Naive thymus-derived CD4-positive, alpha-beta T cell (primary cell): ENCODE measurements at regions not wholly inside any gene's neighbourhood (a gene's known extent, or its start where the extent isn't known, plus 50 kb on each side); places are given as distances from the start of the nearest gene placed in this dataset.

Experiments used
- ATAC-seq: fragments of 150-1000 bp; cut with Tn5 transposase; 2 replicates; pipeline ENCODE4 v1.10.0; 2021; ENCODE audit warnings: mild to moderate bottlenecking, moderate library complexity
- CTCF ChIA-PET: fragments of 350-600 bp; sonication (Branson Sonifier 250); formaldehyde crosslinking; loops from one replicate; lab custom pipeline; 2021; ENCODE audit warnings: antibody characterized with exemption; lab: Charles Lee
- POLR2A ChIA-PET: fragments of 350-600 bp; sonication (Branson Sonifier 250); formaldehyde crosslinking; loops from one replicate; lab custom pipeline; 2021; ENCODE audit warnings: antibody characterized with exemption, inconsistent platforms; lab: Charles Lee
- DNase-seq, 9 donors: peaks; one replicate each; pipeline versions ENCODE4 v3.0.0 to v3.0.0-alpha.2; 2020 to 2022; ENCODE audit warnings: mixed read lengths in 1 of 9
- H3K27ac ChIP-seq: one replicate; pipeline ENCODE4 v1.7.0; 2013; ENCODE audit warnings: mild to moderate bottlenecking, low read depth, low read length, moderate library complexity
- H3K27me3 ChIP-seq, 2 donors: one replicate each; pipeline ENCODE4 v1.7.0; 2013; ENCODE audit warnings: low read length in 2 of 2, mild to moderate bottlenecking in 2 of 2, moderate library complexity in 2 of 2; ENCODE audit not compliant: control insufficient read depth in 2 of 2, insufficient read depth in 2 of 2
- H3K36me3 ChIP-seq, 3 experiments: 1 replicate in 2 of 3; 2 replicates in 1 of 3; pipeline ENCODE4 v1.7.0; 2013; ENCODE audit warnings: low read length in 3 of 3, mild to moderate bottlenecking in 3 of 3, moderate library complexity in 1 of 3; ENCODE audit not compliant: insufficient read depth in 3 of 3, control insufficient read depth in 2 of 3
- H3K4me1 ChIP-seq, 2 donors: one replicate each; pipeline ENCODE4 v1.7.0; 2013; ENCODE audit warnings: low read length in 2 of 2, mild to moderate bottlenecking in 2 of 2, moderate library complexity in 1 of 2; ENCODE audit not compliant: control insufficient read depth in 2 of 2, insufficient read depth in 2 of 2
- H3K4me3 ChIP-seq: 2 replicates; pipeline ENCODE4 v1.7.0; 2013; ENCODE audit warnings: mild to moderate bottlenecking, low read length
- H3K9me3 ChIP-seq, 3 experiments: 1 replicate in 2 of 3; 2 replicates in 1 of 3; pipeline ENCODE4 v1.7.0; 2013; ENCODE audit warnings: low read length in 3 of 3; ENCODE audit not compliant: control insufficient read depth in 2 of 3
- H3K27ac Mint-ChIP-seq, 9 donors: one replicate each; pipeline ENCODE4 v1.8.0; 2020 to 2022; ENCODE audit warnings: mixed read lengths in 9 of 9, mild to moderate bottlenecking in 8 of 9, moderate library complexity in 5 of 9, inconsistent platforms in 2 of 9
- H3K27me3 Mint-ChIP-seq, 5 donors: one replicate each; pipeline ENCODE4 v1.8.0; 2021 to 2022; ENCODE audit warnings: mixed read lengths in 5 of 5, mild to moderate bottlenecking in 1 of 5
- H3K36me3 Mint-ChIP-seq, 5 donors: one replicate each; pipeline ENCODE4 v1.8.0; 2020 to 2022; ENCODE audit warnings: mixed read lengths in 5 of 5, mild to moderate bottlenecking in 3 of 5, inconsistent platforms in 1 of 5
- H3K4me1 Mint-ChIP-seq, 7 donors: one replicate each; pipeline ENCODE4 v1.8.0; 2020 to 2022; ENCODE audit warnings: mixed read lengths in 7 of 7, mild to moderate bottlenecking in 3 of 7, inconsistent platforms in 1 of 7
- H3K4me3 Mint-ChIP-seq, 10 donors: one replicate each; pipeline ENCODE4 v1.8.0; 2020 to 2022; ENCODE audit warnings: mild to moderate bottlenecking in 10 of 10, mixed read lengths in 10 of 10, moderate library complexity in 6 of 10, inconsistent platforms in 2 of 10
- H3K9me3 Mint-ChIP-seq, 11 donors: one replicate each; pipeline ENCODE4 v1.8.0; 2020 to 2022; ENCODE audit warnings: mixed read lengths in 11 of 11, mild to moderate bottlenecking in 4 of 11, inconsistent platforms in 1 of 11, moderate library complexity in 1 of 11
- intact Hi-C, 2 donors: fragments of 100-400 bp; cut with micrococcal nuclease; formaldehyde crosslinking; loops; one replicate each; pipeline ENCODE4 v1.15.1; 2023

DNA sequence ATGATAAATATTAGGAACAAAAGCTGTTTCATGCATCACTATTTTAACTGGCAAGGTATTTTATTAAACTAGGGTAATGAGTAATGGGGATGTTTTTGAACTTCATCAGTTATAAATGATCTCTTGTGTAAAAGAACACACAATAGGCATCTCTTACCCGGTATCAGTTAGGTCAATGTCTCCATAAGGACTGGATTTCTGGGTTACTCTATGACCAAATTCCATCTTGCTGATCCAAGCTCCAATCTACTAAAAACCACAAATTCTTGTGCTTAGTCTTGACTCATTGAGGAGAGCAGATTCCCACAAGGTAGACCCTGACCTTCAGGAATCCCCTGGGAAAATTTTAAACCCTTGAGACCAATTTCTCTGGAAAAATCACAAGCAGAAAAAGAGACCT, 1167.7 kb downstream of the XPNPEP1 start:
- H3K4me3 Mint-ChIP-seq = no peak overlapping the region
- intact Hi-C loops = no loop called here
- CTCF ChIA-PET = no interaction called here

DNA sequence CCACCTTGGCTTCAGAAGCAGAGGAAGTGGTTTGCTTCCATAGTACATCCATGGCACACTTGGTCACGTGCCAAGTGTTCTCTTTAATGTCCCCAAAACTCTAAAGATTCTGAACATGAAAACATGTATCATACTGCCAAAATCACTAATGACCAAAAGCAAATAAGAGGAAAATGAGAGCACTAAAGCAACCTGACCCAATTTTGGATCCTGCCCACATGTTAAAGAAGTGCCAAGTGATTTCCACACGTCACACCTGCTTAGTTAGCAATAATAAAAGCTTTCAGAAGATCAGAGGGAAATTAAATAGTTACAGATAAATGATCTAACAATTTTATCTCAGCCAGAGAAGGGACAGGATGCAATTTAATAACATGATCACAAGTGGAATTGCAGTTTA, 1170.0 kb downstream of the XPNPEP1 start:
- no peaks in the 10 kb centered on the region for H3K36me3 ChIP-seq
- H3K4me3 ChIP-seq = no peak overlapping the region
- H3K36me3 Mint-ChIP-seq = no peaks in the 10 kb centered on the region
- H3K9me3 ChIP-seq = no peaks in the 10 kb centered on the region
- peaks cover 0 to 7% (median 2%) of the 10 kb centered on the region in 11 donors for H3K9me3 Mint-ChIP-seq
- no peak overlapping the region for H3K4me3 Mint-ChIP-seq
- H3K4me1 ChIP-seq = no peaks in the 10 kb centered on the region
- intact Hi-C loops = no loop called here
- ATAC-seq (no peak), DNase-seq (no peak)
- no peaks in the 10 kb centered on the region for H3K27me3 Mint-ChIP-seq
- ChIA-PET POLR2A (no interaction called here), CTCF (no interaction called here)
- H3K27me3 ChIP-seq = no peaks in the 10 kb centered on the region
- H3K4me1 Mint-ChIP-seq = no peaks in the 10 kb centered on the region
- H3K27ac ChIP-seq = no peak overlapping the region
- no peak overlapping the region for H3K27ac Mint-ChIP-seq

More for the DNA sequence above, 1167.7 kb downstream of the XPNPEP1 start:
- no peak for ATAC-seq
- Mint-ChIP-seq H3K4me1 (no peaks in the 10 kb centered on the region), H3K36me3 (no peaks in the 10 kb centered on the region), H3K9me3 (peaks cover 0 to 10% (median 3%) of the 10 kb centered on the region in 11 donors), H3K27ac (no peak overlapping the region), H3K27me3 (no peaks in the 10 kb centered on the region)
- Histone ChIP-seq H3K9me3 (no peaks in the 10 kb centered on the region), H3K27ac (no peak overlapping the region), H3K27me3 (no peaks in the 10 kb centered on the region), H3K4me3 (no peak overlapping the region), H3K36me3 (no peaks in the 10 kb centered on the region), H3K4me1 (no peaks in the 10 kb centered on the region)
- DNase-seq = no peak
- POLR2A ChIA-PET = no interaction called here

DNA sequence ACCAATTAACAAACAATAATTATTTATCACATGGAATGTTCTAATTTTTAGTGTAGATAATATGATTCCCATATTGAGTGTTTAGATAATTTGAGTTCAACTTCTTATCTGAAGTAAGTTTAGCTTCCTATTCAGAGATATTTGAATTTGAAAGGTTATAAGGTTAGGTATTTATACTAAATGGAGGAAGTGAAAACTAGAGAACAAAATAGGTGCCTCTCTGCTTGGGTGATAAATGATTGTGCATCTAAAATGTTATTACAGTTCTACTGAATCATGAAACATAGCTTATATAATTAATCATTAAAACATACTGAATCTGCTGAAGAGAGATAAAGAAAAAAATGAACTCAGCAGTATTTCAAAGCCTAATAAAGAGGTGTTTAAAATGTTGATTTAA, 1174.3 kb downstream of the XPNPEP1 start:
- no peak overlapping the region for H3K27ac Mint-ChIP-seq
- H3K9me3 Mint-ChIP-seq = peaks cover 0 to 10% (median 2%) of the 10 kb centered on the region in 11 donors
- H3K9me3 ChIP-seq = no peaks in the 10 kb centered on the region
- no peak for ATAC-seq
- H3K4me3 Mint-ChIP-seq = no peak overlapping the region
- intact Hi-C loops = no loop called here
- H3K36me3 ChIP-seq = no peaks in the 10 kb centered on the region
- no peak for DNase-seq
- no peaks in the 10 kb centered on the region for H3K27me3 ChIP-seq
- H3K4me1 Mint-ChIP-seq = no peaks in the 10 kb centered on the region
- no peak overlapping the region for H3K27ac ChIP-seq
- POLR2A ChIA-PET = no interaction called here
- no peaks in the 10 kb centered on the region for H3K36me3 Mint-ChIP-seq
- CTCF ChIA-PET = interaction anchor here (0.6 kb wide), 1 partner anchor 152 kb away, joined by 3 read pairs; no protein-coding TSS in a partner anchor
- no peaks in the 10 kb centered on the region for H3K27me3 Mint-ChIP-seq
- no peaks in the 10 kb centered on the region for H3K4me1 ChIP-seq
- H3K4me3 ChIP-seq = no peak overlapping the region

DNA sequence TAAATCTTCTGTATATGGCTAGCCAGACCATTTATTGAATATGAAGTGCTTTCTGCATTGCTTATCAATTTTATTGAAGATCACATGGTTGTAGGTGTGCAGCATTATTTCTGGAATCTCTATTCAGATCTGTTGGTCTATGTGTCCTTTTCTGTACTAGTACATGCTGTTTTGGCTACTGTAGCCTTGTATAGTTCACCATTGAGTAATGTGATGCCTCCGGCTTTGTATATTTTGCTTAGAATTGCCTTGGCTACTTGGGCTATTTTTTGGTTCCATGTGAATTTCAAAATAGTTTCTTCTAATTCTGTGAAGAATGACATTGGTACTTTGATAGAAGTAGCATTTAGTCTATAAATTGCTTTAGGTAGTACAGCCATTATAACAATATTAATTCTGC, 1187.2 kb downstream of the XPNPEP1 start:
- no peaks in the 10 kb centered on the region for H3K9me3 ChIP-seq
- POLR2A ChIA-PET = no interaction called here
- H3K27me3 Mint-ChIP-seq = no peaks in the 10 kb centered on the region
- no peak for ATAC-seq
- H3K9me3 Mint-ChIP-seq = peaks cover 3 to 18% (median 6%) of the 10 kb centered on the region in 11 donors
- no peak overlapping the region for H3K4me3 Mint-ChIP-seq
- H3K4me3 ChIP-seq = no peak overlapping the region
- no peak overlapping the region for H3K27ac Mint-ChIP-seq
- no peaks in the 10 kb centered on the region for H3K4me1 ChIP-seq
- no peaks in the 10 kb centered on the region for H3K4me1 Mint-ChIP-seq
- CTCF ChIA-PET = no interaction called here
- no peaks in the 10 kb centered on the region for H3K36me3 Mint-ChIP-seq
- no peaks in the 10 kb centered on the region for H3K36me3 ChIP-seq
- intact Hi-C loops = no loop called here
- DNase-seq = no peak
- H3K27ac ChIP-seq = no peak overlapping the region
- no peaks in the 10 kb centered on the region for H3K27me3 ChIP-seq

DNA sequence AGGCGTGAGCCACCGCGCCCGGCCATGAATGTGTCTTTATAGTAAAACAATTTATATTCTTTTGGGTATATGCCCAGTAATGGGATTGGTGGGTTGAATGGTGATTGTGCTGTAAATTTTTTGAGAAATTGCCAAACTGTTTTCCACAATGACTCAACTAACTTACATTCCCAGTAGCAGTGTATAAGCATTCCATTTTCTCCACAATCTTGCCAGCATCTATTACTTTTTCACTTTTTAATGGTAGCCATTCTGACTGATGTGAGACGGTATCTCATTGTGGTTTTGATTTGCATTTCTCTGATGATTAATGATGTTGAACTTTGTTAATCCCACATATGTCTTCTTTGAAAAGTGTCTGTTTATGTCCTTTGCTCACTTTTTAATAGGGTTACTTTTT, 1187.9 kb downstream of the XPNPEP1 start:
- Histone ChIP-seq H3K9me3 (no peaks in the 10 kb centered on the region), H3K36me3 (no peaks in the 10 kb centered on the region), H3K4me3 (no peak overlapping the region), H3K4me1 (no peaks in the 10 kb centered on the region), H3K27ac (no peak overlapping the region), H3K27me3 (no peaks in the 10 kb centered on the region)
- no peak for ATAC-seq
- Mint-ChIP-seq H3K4me1 (no peaks in the 10 kb centered on the region), H3K9me3 (peaks cover 3 to 23% (median 8%) of the 10 kb centered on the region in 11 donors), H3K27ac (no peak overlapping the region), H3K36me3 (no peaks in the 10 kb centered on the region), H3K27me3 (no peaks in the 10 kb centered on the region), H3K4me3 (no peak overlapping the region)
- CTCF ChIA-PET = no interaction called here
- POLR2A ChIA-PET = no interaction called here
- intact Hi-C loops = no loop called here
- DNase-seq = no peak

DNA sequence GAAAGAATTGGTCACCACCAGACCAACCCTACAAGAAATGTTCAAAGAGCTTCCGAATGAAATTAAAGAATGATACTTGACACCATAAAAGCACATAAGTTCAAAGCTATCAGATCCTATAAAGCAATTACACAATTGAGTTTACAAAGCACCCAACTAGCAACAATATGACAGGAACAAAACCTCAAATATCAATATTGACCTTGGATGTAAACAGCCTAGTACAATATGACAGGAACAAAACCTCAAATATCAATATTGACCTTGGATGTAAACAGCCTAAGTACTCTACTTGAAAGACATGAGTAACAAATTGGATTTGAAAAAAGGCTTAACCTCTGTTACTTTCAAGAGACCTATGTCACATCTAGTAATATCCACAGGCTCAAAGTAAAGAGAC, 1201.4 kb downstream of the XPNPEP1 start:
- no peak overlapping the region for H3K27ac ChIP-seq
- ChIA-PET POLR2A (no interaction called here), CTCF (no interaction called here)
- ATAC-seq = no peak
- intact Hi-C loops = no loop called here
- H3K4me3 Mint-ChIP-seq = no peak overlapping the region
- no peaks in the 10 kb centered on the region for H3K4me1 ChIP-seq
- no peak overlapping the region for H3K4me3 ChIP-seq
- DNase-seq = no peak
- no peaks in the 10 kb centered on the region for H3K4me1 Mint-ChIP-seq
- peaks cover 0 to 7% (median 0%) of the 10 kb centered on the region in 3 experiments for H3K9me3 ChIP-seq
- no peaks in the 10 kb centered on the region for H3K27me3 Mint-ChIP-seq
- no peaks in the 10 kb centered on the region for H3K27me3 ChIP-seq
- no peaks in the 10 kb centered on the region for H3K36me3 ChIP-seq
- peaks cover 0 to 24% (median 11%) of the 10 kb centered on the region in 11 donors for H3K9me3 Mint-ChIP-seq
- H3K27ac Mint-ChIP-seq = no peak overlapping the region
- H3K36me3 Mint-ChIP-seq = peaks cover 0 to 4% (median 0%) of the 10 kb centered on the region in 5 donors

DNA sequence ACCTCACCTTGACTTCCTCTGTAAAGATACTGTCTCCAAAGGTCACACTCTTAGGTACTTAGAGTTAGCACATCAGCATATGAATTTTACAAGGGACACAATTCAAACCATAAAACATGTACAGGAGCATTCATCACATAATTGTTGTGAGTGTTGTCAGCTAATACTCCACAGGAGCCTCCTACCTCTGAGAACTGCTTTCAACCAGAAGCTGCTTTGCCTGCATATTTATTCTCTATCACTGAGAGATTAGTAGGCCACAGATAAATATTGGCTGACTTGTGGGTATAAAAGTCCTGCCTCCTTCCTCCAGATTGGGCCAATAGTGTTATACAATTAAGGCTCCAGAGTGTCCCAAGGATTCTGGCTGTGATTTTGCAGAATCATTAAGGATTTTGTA, 1207.0 kb downstream of the XPNPEP1 start:
- no peaks in the 10 kb centered on the region for H3K27me3 Mint-ChIP-seq
- peaks cover 0 to 4% (median 0%) of the 10 kb centered on the region in 5 donors for H3K36me3 Mint-ChIP-seq
- no peaks in the 10 kb centered on the region for H3K4me1 Mint-ChIP-seq
- DNase-seq = no peak
- peaks cover 5 to 41% (median 18%) of the 10 kb centered on the region in 11 donors for H3K9me3 Mint-ChIP-seq
- Histone ChIP-seq H3K4me1 (no peaks in the 10 kb centered on the region), H3K36me3 (no peaks in the 10 kb centered on the region), H3K4me3 (no peak overlapping the region), H3K9me3 (peaks cover 0 to 10% (median 0%) of the 10 kb centered on the region in 3 experiments), H3K27me3 (no peaks in the 10 kb centered on the region), H3K27ac (no peak overlapping the region)
- intact Hi-C loops = no loop called here
- ATAC-seq = no peak
- H3K4me3 Mint-ChIP-seq = no peak overlapping the region
- ChIA-PET POLR2A (no interaction called here), CTCF (no interaction called here)
- H3K27ac Mint-ChIP-seq = no peak overlapping the region
